ENCODE measurements at regions not wholly inside any gene's neighbourhood (a gene's known extent, or its start where the extent isn't known, plus 50 kb on each side); places are given as distances from the start of the nearest gene placed in this dataset.

DNA sequence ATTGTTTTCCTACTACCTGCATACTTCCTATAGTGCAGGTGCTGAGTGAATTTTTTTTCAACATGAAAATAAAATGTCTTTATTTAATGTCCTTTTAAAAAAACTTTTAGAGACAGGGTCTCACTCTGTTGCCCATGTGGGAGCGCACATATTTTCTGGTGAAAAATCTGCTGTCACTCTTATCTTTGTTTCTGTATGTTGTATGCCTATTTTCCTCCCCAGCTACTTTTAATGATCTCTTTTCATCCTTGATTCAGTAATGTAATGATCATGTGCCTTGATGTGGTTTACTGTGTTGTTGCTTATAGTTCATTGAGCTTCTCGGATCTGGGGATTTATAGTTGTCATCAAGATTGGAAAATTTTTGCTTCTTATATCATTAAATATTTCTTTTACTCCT lies 117.3 kb downstream of the ARL6IP6 start:
- Histone ChIP-seq H2AFZ (ENCODE audit: low read length) (no peak overlapping the region), H3K4me2 (ENCODE audit: low read depth, low read length) (no peak overlapping the region), H3K27ac (ENCODE audit: extremely low read length, insufficient read depth, low read length) (no peak overlapping the region), H3K9ac (ENCODE audit: insufficient read depth, low read depth, low read length) (no peak overlapping the region), H3K4me1 (ENCODE audit: insufficient read depth, low read length) (no peaks in the 10 kb centered on the region), H4K20me1 (ENCODE audit: insufficient read depth, low read length) (no peaks in the 10 kb centered on the region), H3K27me3 (ENCODE audit: control insufficient read depth in 1 of 2, insufficient read depth in 2 of 2, low read length in 2 of 2) (no peaks in the 10 kb centered on the region), H3K9me3 (ENCODE audit: low read length) (no peaks in the 10 kb centered on the region), H3K4me3 (replicated peaks in 1 of 3; ENCODE audit: insufficient read depth in 1 of 3, low read depth in 2 of 3, low read length in 3 of 3) (no peak overlapping the region), H3K36me3 (replicated peaks in 1 of 2; ENCODE audit: control insufficient read depth in 1 of 2, insufficient read depth in 2 of 2, low read length in 2 of 2) (no peaks in the 10 kb centered on the region), H3K79me2 (ENCODE audit: insufficient read depth, low read length) (no peaks in the 10 kb centered on the region)
- DNase-seq (ENCODE audit: low spot score) (no peak), FAIRE-seq (no peak), ATAC-seq (no peak)
- POLR2A ChIA-PET: no interaction called here
- intact Hi-C loops (cut with micrococcal nuclease; ENCODE audit: unreplicated experiment): no loop called here
- in situ Hi-C loops (cut with HindIII; ENCODE audit: extremely low pct_ligation_motif_present, low pct_unique_long_range_greater_than_20kb): no loop called here
- 14% methylated on average over 2 of the region's 2 CpGs for WGBS (ENCODE audit: low lambda C conversion rate)
- CTCF ChIA-PET (ENCODE audit: low intra/inter-chr PET ratio, low total read pairs): no interaction called here
- BruUV-seq (replicated peaks): no TSS peak
- TF ChIP-seq ZNF317 (CRISPR knock-in tag; IDR thresholded peaks at IDR 0.05) (peak; percentile 72; the same call in 1 of the 2 replicates), MATR3 (CRISPR knock-in tag; IDR thresholded peaks at IDR 0.05) (no peak), HNRNPH1 (optimal IDR thresholded peaks at IDR 0.05; ENCODE audit: low read depth, low read length) (no peak)

GRCh38 chr2:152827944-152828343 lies 109.5 kb downstream of the ARL6IP6 start:
- no peaks in the 10 kb centered on the region for H3K9me3 ChIP-seq (ENCODE audit: low read length)
- ATAC-seq: no peak
- no peak for FAIRE-seq

More at GRCh38 chr2:152827944-152828343, 109.5 kb downstream of the ARL6IP6 start:
- Histone ChIP-seq H3K36me3 (replicated peaks in 1 of 2; ENCODE audit: control insufficient read depth in 1 of 2, insufficient read depth in 2 of 2, low read length in 2 of 2) (no peaks in the 10 kb centered on the region), H3K4me3 (replicated peaks in 1 of 3; ENCODE audit: insufficient read depth in 1 of 3, low read depth in 2 of 3, low read length in 3 of 3) (no peak overlapping the region), H3K4me2 (ENCODE audit: low read depth, low read length) (no peak overlapping the region), H3K4me1 (ENCODE audit: insufficient read depth, low read length) (no peaks in the 10 kb centered on the region), H3K27me3 (ENCODE audit: control insufficient read depth in 1 of 2, insufficient read depth in 2 of 2, low read length in 2 of 2) (no peaks in the 10 kb centered on the region), H4K20me1 (ENCODE audit: insufficient read depth, low read length) (no peaks in the 10 kb centered on the region), H3K9ac (ENCODE audit: insufficient read depth, low read depth, low read length) (no peak overlapping the region), H3K27ac (ENCODE audit: extremely low read length, insufficient read depth, low read length) (no peak overlapping the region), H3K79me2 (ENCODE audit: insufficient read depth, low read length) (no peaks in the 10 kb centered on the region), H2AFZ (ENCODE audit: low read length) (no peak overlapping the region)
- TF ChIP-seq ZNF768 (CRISPR knock-in tag; IDR thresholded peaks at IDR 0.05) (peak; percentile 61; the same call in 1 of the 2 replicates), HDAC1 (CRISPR knock-in tag; IDR thresholded peaks at IDR 0.05) (no peak)
- DNase-seq (ENCODE audit: low spot score): no peak
- 48% methylated on average over 5 of the region's 5 CpGs for WGBS (ENCODE audit: low lambda C conversion rate)
- CTCF ChIA-PET (ENCODE audit: low intra/inter-chr PET ratio, low total read pairs): no interaction called here
- intact Hi-C loops (cut with micrococcal nuclease; ENCODE audit: unreplicated experiment): no loop called here
- in situ Hi-C loops (cut with HindIII; ENCODE audit: extremely low pct_ligation_motif_present, low pct_unique_long_range_greater_than_20kb): no loop called here
- POLR2A ChIA-PET: no interaction called here
- no TSS peak for BruUV-seq (replicated peaks)

All from HepG2 (cell line).